Epithelial cell of esophagus (primary cell): ENCODE measurements at regions not wholly inside any gene's neighbourhood (a gene's known extent, or its start where the extent isn't known, plus 50 kb on each side); places are given as distances from the start of the nearest gene placed in this dataset.
A peak's percentile ranks its signal among the peaks of the same experiment; 100 is the strongest.

ENCODE experiments used
- DNase-seq: peaks from one replicate; pipeline ENCODE4 v3.0.0; 2010; ENCODE audit warnings: low read depth
- H3K4me3 ChIP-seq: 2 replicates; pipeline ENCODE4 v1.5.1; 2011; ENCODE audit warnings: mild to moderate bottlenecking, low read length, control low read depth
- TF ChIP-seq, protein P1 (sequence below): IDR thresholded peaks from 2 replicates; pipeline ENCODE4 v1.5.1; 2011; ENCODE audit warnings: low read depth, mild to moderate bottlenecking, low read length, control low read depth, inconsistent platforms; ENCODE audit not compliant: insufficient read depth; ENCODE audit errors: missing control alignments

DNA sequence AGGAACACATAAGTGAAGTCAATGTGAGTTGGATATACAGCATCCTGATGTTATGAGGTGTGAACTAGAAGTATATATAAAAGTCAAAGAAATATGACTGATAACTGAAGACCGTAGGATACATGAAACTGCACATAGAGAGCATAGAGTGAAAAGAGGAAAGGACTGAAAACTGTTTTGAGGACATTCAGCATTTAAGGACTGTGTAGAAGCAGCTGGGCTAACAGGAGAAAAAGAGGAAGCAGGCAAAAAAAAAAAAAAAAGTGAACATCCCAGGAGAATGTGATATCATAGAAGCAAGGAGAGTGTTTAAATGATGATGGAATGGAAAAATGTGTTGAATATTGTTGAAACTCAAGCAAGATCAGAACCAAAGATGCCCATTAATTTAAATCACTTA lies 363.5 kb downstream of the PCDH20 start:
- TF ChIP-seq, protein P1, sequence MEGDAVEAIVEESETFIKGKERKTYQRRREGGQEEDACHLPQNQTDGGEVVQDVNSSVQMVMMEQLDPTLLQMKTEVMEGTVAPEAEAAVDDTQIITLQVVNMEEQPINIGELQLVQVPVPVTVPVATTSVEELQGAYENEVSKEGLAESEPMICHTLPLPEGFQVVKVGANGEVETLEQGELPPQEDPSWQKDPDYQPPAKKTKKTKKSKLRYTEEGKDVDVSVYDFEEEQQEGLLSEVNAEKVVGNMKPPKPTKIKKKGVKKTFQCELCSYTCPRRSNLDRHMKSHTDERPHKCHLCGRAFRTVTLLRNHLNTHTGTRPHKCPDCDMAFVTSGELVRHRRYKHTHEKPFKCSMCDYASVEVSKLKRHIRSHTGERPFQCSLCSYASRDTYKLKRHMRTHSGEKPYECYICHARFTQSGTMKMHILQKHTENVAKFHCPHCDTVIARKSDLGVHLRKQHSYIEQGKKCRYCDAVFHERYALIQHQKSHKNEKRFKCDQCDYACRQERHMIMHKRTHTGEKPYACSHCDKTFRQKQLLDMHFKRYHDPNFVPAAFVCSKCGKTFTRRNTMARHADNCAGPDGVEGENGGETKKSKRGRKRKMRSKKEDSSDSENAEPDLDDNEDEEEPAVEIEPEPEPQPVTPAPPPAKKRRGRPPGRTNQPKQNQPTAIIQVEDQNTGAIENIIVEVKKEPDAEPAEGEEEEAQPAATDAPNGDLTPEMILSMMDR = no peak
- no peak for DNase-seq
- H3K4me3 ChIP-seq = no peak overlapping the region

DNA sequence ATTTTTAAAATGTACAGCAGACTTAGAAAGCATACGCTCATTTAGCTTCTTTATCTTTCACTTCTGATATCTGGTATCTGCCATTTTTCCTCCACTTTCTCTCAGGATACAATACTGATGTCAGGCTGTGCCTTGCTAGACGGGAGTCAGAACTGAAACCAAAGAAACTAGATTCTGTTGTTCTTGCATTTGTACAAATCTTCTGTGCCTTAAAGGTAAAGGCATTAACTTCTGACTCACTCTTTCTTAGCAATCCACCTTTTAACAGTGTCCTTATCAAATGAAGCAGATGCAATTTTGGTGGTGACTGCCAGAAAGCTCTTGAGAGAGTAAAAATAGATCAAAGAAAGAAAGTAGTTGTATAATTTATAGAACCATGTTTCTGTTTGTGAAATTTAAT lies 370.4 kb downstream of the PCDH20 start:
- peak; percentile 9 for DNase-seq
- TF ChIP-seq, protein P1 = no peak
- H3K4me3 ChIP-seq = no peak overlapping the region

DNA sequence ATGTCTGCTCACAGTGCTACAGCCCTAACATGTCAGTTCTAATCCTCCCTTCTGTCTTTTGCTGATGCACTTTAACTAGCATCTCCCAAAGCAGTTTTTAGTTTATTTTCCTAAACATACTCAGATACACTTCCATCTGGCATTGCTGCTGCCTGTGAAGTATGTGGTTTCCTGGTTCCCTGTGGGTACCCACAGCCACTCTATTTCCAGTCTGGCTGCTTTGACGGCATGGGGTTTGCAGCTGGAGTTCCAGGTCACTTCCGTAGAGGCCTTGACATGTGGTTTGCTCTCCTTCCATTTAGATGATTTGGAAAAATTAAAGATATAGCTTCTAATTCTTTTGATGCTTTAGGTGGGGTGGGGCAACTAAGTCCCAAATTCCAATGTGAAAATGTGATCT lies 375.5 kb downstream of the PCDH20 start:
- TF ChIP-seq, protein P1 = no peak
- no peak overlapping the region for H3K4me3 ChIP-seq
- no peak for DNase-seq

DNA sequence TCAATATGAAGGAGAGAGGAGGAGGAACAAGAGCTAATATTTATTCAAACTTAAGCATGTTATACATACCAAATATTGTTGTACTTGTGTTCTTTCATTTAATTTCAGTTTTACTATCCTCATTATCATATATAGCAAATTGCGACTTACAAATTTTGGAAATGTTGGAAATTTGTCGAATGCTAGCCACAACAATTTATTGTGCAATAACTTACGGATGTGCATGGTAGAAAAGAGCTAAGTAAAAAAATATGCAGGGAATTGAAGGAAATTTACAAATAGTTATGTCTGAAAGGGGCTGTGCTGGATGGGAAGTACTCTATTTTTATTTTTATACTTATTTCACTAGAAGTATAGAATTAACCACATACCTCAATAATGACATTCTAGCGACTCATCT lies 376.3 kb downstream of the PCDH20 start:
- TF ChIP-seq, protein P1 = no peak
- no peak overlapping the region for H3K4me3 ChIP-seq
- no peak for DNase-seq

DNA sequence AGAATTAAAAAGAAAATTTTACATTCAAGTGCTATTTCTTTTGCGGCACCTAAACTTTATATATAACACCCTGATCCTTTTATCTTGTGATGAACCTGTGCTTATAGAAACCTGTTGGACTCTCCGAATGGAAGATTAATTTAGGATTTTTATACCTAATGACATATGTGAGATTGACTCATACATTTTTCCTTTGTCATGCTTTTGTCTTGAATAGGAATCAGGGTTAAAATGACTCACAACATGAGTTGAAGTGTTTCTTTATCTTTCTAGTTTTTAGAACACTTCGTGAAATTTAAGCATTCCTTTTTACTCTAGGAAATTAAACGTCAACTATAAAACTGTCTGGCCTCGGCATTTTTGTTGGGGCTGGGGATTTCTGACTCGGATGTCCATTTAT lies 378.9 kb downstream of the PCDH20 start:
- TF ChIP-seq, protein P1 = no peak
- H3K4me3 ChIP-seq = no peak overlapping the region
- DNase-seq = peak; percentile 54

DNA sequence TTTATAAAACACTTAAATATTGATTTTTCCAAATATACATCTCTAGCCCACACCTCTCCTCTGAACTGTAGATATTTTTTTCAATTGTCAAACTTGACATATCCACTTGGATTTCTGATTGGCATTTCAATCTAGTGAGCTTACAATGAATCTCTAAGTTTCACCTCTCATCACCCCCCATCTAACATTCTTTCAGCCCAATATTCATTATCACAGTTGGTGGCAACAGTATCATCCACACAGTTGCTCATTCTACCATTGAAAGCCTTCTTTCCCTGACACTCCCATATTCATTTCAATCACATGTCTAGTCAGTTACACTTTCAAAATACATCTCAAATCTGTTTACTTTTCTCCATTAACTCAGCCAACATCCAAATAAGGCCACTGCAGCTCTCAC lies 385.2 kb downstream of the PCDH20 start:
- TF ChIP-seq, protein P1 = no peak
- no peak for DNase-seq
- H3K4me3 ChIP-seq = no peak overlapping the region

DNA sequence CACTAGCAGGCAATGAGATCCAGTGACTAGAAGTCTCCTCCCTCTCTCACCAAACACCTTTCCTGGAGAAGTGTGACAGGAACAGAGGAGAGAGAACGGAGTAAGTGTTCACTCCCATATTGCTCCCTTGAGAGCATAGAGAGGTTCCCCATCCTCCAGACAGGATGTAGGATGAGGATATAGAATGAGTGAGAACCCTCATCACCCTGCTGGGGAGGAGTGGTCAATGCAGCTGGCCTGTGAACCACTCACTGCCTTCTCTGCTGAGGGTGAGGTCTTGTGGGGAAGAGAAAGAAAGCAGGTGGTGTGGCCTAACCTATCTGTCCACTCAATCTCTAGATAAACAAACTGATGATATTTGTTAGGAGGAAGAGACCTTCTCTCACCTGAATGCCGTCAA lies 386.6 kb downstream of the PCDH20 start:
- no peak overlapping the region for H3K4me3 ChIP-seq
- TF ChIP-seq, protein P1 = no peak
- no peak for DNase-seq
